Hindlimb muscle (tissue), 1 donor: ENCODE measurements at regions not wholly inside any gene's neighbourhood (a gene's known extent, or its start where the extent isn't known, plus 50 kb on each side); places are given as distances from the start of the nearest gene placed in this dataset.

ENCODE experiments used
- DNase-seq: peaks from one replicate; pipeline ENCODE4 v3.0.0-alpha.2; 2013

DNA sequence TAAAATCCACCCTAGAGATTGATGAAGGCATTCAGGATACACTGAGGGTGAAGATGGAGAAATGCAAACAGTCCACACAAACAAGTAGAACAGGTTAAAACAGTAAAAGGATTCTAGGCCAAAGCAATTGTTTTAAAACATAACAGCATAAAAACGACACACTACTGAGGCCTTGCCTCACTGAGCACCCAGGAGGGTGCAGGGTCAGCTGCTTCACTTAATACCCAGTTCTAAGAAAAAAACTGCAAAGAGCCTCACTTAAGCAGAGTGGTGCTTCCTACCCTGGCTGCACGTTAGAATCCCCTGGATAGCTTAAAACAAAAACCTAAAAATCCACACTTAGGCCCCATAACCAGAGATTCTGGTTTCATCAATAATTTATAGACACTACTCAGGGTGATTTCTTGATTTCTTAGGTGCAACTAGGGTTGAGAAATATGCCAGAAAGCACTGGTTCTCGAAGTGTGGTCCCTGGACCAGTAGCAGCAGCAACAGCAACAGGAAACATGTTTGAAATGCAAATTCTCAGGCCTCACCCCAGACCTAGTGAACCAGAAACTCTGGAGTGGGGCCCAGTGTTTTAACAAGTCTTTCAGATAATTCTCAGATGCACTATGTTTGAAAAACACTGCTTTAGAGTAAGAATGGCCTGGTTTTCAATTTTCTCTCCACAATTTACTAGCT, 279.1 kb downstream of the ZEB2 start:
- DNase-seq: no peak

DNA sequence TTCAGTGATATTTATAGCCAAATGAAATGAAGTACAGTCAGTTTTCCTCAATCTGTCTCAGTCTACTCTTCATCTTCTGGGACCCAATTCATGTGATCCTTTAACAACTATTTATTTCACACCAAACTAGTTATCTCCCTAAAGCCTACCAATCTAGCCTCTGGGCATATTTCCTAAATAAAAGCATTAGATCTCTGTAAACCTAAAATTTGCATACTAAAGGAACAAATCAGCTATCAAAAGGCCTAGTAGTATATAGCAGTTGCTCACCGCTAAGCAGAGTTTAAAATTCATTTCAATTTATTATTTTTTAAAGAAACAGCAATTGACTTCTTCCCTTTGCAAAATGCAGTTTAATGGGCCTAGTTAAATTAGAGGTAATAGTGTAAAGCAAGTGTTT, 280.2 kb downstream of the ZEB2 start:
- no peak for DNase-seq

DNA sequence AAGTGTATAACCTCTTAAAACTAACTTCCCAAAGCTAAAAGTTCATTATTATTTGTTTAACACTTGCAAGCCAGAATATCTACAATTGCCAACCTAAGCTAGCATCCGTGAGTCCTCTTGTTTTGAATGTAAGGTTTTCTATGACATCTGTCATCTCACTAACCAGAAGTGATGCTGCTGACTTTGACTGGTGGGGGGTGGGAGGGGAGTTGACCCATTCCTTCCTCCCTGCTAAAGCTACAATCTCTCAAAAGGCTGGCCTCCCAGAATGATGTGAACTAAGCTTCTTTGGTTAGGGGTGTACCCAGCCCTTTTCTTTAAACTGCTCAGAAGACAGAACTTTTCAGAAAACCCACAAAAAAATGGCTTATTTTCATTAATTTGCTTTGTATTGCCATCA, 280.6 kb downstream of the ZEB2 start:
- DNase-seq: no peak

DNA sequence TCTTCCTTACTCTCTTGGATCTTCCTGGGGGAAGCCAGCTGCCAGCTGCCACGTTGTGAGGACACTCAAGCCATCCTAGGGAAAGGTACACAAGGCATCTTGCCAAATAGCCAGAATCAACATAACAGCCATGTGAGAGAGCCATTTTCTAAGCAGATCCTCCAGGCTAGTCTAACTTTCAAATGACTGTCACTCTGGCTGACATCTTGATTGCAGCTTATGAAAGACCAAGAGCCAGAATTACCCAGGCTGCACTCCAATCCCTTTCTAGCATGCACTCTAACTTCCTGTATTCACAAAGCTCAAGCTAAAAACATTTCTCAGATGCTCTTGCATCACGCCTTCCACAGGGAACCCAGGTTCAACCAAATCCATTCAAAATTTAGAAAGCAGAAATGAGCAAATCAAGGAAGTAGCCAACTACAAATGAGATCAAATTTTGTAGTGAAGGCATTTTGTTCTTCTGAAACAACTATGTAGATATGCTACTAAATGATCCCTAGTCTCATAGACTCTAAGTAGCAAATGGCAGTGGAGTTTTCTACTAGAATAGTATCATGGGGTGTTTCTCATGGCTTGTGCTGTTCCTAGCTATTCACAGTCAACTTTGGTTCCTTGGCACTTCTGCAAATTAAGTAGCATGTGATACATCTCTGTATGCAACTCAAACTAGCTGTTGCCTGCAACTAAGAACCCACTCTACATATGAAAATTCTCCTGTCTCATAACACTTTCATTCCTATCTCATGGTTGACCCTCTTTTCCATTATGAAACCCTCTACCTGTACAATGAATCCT, 281.9 kb downstream of the ZEB2 start:
- DNase-seq: no peak

DNA sequence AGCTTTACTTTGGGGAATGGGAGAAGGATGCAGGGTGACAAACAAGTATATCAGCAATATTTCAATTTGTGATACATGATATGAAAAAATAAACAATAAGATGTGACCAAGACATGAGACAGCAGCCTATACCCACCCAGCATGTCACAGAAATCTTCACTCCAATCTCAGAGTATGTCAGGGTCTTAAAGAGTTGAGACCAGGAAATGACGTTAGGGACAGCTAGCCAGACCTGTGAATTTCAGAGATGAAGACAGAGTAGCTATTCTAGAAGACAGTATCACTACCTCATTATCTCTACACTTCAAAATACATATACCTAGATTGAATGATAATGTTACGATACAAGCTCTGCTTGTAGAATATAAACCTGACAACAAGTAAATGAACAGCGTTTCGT, 282.8 kb downstream of the ZEB2 start:
- no peak for DNase-seq

DNA sequence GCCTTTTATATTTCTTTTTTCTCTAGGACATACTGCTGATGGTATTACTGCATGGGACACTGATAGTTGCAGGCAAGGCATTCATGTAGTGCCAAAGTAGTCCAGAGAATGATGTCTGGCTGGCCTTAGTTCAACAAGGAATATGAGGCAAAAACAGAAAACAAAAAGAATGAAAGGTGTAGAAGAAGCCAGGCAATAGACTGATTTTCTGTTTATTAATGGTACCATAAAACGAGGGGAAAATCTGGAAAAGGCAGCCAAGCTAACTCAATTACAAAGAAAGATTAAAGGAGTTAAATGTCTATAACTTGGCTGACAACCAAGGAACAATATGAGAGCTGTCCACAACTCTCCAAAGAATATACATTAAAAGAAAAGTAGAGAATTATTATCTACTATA, 284.9 kb downstream of the ZEB2 start:
- DNase-seq: no peak

DNA sequence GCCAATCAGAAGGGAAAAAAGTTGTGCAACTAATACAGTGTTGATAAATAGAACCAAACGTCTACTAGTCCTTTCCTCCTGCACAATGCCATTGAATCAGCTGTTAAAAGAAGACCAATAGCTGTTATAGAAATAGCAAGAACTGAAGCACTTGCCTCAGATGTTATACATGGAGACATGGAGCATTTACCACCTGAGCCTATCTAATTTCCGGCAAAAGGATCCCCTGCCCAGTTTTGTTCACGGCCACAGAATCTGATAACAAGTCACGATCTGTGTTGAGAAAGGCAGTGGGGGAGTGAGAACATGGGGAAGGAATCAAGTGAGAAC, 285.4 kb downstream of the ZEB2 start:
- no peak for DNase-seq

DNA sequence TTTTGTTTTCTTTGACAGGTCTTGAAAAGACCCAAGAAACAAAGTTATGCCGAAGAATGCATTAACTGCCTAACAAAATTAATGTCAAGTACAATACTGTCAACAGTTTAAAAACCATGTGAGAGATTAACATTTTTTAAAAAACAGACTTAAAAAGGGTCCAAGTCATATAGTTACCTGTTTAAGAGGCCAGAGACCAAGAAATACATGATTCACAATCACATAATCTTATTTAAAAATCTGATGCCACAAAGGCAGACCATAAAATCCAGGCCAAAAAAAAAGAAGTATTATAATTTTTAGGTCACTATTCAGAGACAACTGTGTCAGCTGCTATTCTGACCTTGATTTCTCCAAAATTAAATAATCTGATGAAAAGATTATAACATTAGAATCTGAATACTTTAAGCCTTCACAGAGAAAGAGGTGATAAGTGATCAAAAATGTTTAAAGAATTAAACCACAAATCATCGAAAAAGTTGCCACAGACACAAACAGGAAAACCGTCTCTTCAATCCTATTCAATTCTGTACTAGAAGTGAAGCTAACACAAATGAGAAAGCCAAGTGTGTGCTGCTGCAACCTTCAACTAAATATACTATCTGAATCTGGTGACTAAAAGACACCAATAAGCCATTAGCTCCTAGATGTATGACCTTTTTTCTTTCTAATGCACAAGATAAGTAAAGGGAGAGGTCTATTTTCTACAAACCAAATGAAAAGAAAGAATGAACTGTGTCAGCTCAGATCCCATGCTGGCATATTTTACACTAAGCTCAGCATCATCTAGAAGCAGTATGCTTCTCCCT, 286.0 kb downstream of the ZEB2 start:
- DNase-seq: no peak

DNA sequence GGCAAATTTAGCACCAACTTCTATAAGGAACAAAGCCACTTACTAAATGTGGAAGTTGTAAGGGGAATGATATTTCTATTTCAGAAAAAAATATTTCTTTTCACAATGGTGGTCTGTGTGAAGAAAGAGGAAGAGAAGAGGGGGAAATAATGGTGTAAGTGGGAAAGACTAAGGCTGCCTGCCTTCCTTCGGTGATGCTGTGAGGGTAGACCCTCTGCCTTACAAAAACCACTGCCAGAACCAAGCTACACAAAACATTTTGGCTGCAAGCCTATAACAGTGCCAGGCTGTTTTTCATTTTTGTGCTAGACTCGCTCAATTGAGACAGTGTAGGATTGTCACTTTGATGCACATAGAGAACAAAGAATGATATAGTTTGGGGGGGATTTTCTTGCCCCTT, 286.6 kb downstream of the ZEB2 start:
- DNase-seq: no peak

DNA sequence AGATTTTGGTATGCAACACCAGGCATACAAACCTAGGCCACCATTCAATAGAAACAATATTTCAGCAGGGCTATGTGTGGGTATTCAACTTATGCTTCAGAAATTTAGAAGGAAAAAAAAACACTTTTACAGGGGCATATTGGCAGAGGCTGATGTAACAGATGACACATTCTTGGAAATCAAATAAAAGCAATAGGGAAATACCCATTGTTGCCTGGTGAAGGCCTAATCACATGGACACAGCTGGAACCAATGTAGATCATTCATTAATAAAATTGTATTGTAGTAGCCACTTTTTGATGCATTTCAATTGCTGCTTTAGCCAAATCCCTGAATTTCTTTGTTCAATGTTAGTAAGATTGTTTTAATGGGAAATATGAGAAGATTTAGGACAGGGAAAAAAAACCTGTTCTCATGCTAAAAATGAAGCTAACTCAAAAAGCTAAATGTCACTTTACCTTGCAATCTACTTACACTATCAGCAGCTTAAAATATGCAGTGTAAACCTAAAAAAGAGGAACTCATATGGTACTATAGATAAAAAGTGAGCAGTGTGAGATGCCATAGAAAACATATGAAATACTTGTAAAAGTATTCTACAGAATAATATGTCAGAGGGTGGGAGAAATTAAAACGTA, 289.4 kb downstream of the ZEB2 start:
- DNase-seq: no peak

DNA sequence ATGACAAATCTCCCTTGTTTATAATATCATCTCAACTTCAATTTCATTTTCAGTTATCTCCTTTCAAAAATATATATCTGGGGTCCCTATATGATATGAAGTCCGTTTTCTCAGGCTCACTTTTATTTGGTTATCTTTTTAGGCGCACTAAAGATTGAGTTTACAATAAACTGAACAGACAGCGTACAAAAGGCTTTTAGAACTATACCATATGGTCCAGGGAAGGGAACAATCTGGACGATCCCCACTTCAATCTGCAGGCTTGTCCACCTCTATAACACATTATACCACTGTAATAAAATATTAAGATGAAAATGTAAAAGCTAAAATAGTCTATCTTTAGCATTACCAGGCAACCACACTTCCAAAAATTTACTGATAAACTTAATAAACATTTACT, 289.9 kb downstream of the ZEB2 start:
- DNase-seq: no peak

DNA sequence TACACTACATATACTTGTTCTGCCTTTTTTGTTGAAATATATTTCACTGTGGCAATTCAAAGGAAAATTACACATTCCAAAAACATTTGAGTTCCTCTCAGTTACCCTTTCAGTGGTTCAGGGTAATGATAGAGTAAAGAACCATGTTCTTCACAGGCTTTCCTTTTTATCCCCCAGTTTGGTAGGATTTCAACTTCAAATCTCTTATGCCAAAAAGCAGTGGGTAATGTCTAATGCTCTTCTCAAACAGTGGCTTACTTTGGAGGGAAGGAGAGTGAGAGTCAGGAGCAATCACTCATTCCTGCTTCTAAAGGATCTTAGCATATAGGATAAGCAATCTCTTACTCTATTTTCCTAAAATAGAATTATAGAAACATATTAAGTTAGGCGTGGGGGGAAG, 290.6 kb downstream of the ZEB2 start:
- DNase-seq: no peak

DNA sequence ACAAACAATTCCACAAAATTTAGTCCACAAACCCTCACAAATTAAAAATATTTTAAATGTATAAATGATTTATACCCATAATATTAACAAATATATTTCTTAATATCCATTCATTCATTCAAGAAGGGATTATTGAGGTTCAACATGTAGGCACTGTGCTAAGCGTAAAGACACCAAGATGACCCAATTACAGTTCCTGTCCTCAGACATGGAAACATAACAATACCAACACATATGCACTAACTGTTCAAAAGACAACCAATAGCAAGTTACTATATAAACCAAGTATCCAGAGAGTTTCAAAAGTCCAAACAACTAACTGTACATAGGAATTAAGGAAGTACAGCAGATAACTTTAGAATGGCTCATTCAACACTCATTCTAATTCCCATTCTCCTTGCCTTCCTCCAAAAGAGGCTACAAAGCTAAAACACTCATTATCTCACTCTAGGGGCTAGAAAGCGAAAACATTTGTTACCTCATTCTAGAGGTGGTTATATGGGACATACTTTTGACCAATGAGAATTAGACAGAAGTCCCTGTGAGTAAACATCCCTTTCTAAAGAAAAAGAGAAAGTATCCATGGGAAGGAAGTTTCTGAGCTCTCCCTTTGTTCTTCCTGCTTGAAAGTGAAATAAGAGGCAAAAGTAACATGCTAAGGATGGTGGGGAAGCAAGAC, 292.4 kb downstream of the ZEB2 start:
- no peak for DNase-seq

DNA sequence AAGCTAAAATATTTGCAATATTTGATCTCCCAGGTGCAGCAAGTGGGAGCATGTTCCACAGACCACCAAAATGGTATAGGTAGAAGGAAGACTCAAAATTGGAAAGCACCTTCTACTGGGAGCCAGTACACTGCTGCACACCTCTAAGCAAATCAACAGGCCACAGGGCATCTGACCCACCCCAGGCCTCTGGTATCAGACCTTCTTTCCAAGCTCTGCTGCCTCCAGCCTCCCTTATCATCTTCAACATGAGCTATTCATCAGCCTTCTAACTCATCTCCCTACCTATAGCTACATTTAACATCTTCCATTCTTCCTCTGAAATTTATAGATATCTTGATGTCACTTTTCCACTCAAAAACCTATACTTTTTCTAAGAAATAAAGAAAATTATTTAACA, 294.8 kb downstream of the ZEB2 start:
- no peak for DNase-seq

DNA sequence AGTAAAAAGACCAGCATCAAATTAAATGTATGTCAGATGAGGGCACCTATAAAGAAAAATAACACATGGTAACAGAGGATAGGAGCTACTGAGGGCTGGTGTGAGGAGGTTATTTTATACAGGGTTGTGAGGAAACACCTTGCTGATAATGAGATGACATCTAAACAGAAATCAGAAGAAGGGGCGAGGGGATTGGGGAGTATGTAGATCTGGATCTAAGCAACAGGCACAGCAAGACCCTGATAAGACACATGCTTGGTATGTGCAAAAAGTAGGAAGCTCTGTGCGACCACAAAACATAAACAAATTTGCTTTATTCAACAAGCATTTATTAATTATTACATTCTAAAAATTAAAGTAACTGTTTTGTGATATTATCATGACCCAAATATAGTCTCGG, 295.4 kb downstream of the ZEB2 start:
- DNase-seq: no peak

DNA sequence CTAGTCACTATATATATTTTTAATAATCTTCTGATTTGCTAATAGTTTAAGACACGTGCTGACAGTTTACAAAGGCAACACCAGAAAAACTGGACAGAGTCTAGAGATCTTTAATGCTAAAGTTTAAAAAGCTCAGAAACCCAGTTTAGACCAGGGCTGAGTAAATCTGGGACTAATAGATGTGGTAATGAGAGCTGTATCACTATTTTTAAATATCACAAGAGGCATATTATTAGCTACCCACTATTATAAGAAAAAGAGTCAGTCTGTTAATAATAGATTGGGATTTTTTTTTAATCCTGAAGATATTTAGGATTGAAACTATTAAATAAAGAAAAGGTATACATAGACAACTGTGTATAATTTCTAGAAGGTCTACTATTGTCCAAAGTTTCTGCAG, 299.9 kb downstream of the ZEB2 start:
- DNase-seq: no peak

DNA sequence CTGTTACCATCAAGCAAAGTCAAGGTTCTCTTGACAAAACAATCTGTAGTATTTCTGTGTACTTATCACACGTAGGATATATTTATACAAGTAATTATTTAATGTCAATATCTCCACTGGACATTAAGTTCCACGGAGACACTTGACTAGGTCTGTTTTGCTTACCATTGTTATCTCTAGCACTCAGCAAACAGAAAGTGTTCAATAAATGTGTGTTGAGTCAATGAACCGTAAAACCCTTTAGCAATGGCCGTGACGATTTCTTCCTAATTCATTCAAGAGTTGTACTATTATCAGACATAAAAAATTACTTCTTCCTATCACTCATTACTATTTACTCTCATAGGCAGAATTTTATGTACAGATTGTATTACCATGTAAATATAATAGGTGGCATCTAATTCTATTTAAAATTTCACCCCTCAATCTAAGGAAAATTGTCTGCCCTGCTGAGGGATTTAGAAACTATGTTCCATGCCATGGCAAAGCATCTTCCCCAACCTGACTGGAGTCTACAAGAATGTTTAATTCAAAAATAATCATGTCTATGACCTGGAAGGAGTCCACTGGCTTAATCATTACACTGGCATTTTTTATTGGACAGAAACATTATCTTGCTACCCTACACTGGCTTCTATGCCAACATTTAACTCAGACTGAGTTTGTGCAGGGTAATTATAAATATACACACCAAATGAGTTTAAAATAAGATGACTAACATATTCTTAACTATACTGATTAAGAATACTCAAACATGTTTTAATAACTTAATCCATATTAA, 301.9 kb downstream of the ZEB2 start:
- DNase-seq: no peak

DNA sequence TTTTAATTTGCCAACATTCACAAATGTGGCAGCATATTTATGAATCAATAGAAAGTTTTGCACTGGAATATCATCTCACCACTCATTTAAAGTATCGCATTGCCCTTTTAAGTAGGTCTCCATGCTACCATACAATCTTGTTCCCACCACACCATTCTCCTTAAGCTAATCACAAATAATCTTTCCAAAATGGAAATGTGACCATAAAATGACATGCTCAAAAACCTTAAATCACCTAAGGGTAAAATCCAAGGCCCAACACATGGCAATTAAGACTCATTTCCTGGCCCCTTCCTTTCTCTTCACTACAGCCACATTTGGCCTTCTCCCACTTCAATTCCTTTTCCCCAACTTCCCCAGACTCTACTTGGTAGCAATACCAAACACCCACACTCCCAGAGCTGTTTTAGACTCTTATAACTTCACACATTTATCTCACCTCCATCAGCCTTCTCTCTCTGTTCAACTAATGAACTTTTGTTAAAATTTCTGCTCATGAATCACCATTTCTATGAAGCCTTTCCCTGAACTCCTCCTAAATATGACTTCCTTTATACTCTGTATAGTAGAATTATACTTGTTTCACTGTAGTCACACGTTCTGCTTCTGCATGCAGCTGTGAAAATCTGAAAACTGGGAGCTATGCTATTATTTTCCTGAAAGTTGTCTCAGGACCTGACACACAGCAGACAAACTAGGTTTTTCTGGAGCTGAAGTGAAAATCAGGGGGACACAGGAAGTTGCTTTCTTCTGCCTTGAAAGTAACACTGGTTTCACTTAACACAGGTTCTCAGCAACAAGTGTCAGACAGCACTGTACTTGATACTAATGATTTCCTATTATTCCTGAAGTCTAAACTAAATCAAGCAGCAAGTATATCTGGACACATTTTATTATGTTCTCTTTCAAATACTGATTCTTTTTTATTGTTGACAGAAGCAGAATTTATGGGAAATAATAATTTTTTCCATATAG, 303.9 kb downstream of the ZEB2 start:
- no peak for DNase-seq

DNA sequence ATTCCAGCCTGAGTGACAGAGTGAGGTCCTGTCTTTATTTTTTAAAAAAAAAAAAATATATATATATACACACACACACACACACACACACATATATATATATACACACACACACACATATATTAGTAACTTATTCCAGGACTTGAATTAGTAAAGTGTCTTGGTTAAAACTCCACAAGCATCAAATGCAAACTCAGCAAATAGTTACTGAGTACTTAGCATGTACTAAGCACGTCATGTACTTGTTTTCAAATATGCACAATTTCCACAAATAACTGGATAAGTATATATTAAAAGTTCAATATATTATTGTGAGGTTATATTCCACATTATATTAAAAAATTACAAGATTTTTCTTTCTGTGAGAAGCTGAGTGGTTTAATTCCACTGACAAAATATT, 304.7 kb downstream of the ZEB2 start:
- no peak for DNase-seq

DNA sequence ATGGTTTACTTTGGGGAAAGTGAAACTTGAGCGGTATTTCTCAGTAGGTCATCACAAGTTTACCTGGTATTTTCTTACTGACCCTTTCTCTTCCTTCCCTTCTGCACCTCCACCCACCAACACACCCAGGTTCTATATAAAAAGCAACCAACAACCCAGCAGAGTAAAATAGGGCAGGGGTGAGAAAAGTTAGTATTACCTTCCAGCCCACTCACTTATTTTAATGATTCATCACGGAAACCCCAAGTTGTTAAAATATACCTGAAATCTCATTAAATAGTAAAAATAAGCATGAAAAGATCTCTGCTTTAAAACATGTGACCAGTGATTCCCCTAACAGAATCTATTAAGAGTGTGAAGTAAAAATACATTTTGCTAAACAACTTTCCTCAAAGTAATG, 306.1 kb downstream of the ZEB2 start:
- no peak for DNase-seq

DNA sequence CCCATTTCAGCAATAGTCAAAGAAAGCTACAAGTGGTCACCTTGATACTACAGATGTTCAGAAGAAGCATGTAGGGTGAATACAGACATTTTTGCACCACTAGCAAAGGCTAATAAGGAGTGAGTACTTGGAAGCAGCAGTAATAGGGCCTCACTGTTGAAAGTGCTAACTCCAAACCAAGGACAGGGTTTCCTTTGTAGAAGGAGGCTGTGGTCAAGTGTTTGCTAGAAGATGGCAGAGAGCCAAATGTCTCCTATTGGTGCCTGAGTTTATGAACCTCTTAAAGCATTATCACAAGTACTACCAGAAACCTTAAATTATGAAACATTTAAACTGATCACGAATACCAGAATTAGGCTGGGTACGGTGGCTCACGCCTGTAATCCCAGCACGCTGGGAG, 308.1 kb downstream of the ZEB2 start:
- no peak for DNase-seq
